CD4-positive, alpha-beta T cell treated with Interleukin-17A for 1 hour (primary cell): ENCODE measurements at regions not wholly inside any gene's neighbourhood (a gene's known extent, or its start where the extent isn't known, plus 50 kb on each side); places are given as distances from the start of the nearest gene placed in this dataset.

ENCODE experiments used
- DNase-seq: peaks from one replicate; pipeline ENCODE4 v3.0.0-alpha.2; 2020

DNA sequence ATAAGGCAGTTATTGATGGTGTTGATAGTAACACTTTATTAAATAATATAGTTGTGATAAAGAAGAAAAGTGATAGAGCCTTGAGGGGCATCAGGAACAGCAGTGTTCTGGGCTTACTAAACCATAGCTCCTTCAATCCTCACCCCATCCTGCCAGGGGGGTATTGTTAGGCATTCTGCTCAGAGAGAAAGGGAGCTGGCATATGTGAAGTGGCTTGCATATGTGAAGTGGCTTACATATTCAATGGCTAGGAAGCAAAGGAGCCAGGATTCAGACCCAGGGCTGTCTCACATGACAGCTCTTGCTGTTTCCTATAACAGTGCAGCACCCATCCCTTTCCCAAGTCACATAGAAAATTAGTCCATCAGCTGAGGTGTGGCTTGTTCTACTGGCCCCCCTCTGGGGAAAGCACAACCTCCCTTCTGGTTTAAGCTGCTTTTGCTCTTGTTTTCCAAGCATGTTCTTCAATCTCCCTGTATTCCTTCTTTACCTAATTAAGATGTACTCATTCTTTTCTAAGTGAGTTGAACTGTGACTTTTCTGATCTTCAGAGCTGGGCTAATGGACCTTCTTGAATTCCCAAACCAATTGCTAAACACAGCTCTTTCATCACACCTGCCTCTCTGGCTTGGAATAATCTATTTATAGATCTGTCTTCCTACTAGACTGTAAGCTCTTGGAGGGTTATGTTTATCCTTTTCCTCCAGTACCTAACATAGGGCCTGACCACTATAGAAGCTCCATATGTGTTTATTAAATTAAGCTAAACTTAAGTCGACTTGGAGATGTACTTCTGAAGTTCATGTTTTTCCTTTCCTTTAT is 108.7 kb upstream of the GLI3 start:
- DNase-seq, result no peak

DNA sequence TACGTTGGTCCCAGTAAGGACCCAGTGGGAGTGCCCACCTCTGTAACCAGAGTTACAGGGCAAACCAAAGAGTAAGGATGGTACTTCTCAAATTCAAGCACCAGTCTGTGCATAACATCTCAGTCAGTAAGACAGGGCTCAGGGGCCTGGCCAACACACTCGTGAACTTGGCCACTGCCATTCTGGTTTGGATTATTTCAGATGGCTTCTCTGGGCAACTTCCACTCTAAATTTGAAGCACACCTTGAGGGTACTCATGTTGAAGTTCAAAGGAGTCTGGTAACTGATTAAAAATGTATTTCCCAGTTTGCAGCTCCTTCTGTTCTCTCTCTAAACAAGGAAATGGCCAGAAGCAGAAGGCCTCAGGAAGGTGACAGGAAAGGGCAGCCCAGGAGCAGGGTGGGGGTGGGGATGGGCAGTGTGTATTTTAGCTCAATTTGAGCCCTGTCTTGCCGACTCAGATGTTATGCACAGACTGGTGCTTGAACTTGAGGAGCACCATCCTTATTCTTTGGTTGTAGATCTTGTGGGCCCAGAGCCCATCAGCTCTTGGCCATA is 107.3 kb upstream of the GLI3 start:
- no peak for DNase-seq

DNA sequence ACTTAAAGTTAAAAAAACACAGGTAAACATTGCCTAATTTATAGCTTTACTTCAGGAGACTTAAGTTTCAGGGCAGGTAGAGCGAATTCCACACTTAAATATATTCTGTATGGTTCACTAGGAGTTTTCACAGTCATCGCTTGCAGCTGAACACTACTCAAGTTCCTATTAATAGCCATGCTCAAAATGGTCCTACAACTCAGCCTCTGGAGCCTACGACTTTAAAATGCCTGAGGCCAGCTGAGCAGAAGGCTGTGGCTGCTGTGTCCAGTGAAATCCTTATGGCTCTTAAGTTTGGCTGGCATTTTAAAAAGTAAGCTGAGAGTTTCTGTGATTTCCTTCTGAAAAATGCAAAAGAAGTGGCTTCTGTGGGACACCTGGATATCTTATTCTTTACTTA is 105.4 kb upstream of the GLI3 start:
- no peak for DNase-seq

DNA sequence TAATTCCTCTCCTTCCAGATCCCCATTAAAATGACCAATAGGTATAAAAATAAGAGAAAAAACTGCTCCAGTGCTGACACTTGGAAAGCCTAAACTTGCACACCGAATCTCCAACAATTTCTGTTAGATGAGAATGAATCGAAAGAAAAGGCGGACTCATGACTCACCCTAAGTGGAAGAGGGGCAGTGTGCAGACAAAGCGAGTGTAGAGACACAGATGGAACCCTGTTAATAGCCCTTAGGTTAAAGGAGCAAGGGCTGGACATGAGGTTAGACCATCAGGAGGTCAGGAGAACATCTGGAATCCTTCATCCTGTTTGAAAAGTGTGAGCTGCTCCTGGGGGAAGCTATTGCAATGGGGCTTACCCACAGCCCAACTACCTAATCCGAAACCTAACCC is 103.4 kb upstream of the GLI3 start:
- DNase-seq, result no peak

DNA sequence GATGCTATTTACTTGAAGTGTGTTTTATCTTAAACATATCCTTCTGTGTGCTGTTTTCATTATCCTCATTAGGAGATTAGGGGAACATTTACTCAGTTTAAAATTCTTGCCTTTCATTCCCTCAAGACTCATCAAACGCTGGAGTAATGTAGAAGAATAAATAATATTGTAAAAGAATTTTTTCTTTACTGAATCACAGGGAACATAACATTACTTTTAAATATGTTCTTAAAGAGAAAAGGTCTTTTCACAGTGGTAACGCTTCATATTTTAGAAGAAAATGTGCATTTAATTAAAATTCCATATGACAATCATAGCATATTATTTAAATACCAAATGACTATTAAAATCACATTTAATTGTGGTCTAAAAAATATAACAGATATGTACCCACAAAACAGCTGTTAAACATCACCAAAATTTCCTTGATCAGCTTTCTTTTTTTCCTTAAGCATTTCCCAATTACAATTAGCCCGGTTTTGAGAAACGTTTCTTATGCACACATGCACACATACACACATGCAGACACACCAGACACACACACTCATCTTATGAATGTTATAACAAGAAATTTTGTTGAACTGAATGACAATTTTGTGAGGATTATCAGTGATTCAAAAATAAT is 102.0 kb upstream of the GLI3 start:
- no peak for DNase-seq

DNA sequence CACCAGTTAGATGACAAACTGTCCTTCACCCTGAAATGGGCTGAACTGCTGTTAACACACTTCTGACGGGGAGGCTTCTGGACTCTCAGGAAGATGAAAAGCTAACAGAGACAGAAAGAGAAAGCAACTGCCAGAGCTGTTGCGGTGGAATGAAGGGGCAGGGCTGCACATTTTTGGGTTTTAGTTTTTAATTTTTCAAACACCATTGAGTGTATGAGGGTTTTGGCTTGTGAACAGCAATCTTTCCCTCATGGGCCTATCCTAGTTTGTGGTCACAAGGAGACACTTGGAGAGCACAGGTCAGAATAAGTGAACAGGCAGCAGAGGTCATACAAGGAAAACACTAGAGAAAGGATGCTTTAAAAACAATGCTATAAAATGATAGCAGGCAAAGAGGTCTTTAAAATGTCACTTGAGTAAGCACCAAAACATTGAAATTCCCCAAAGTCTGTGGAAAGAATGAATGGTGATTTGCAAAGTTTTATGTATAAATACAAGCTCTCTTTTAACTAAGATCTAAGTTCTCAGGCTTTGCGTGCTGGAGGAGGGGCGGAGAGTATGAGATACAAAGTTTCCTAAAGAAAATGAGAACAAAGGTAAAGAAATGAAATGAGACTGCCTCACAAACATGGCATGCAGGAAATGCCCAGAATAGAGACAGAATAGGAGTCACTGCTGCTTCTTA is 101.4 kb upstream of the GLI3 start:
- DNase-seq, result no peak

DNA sequence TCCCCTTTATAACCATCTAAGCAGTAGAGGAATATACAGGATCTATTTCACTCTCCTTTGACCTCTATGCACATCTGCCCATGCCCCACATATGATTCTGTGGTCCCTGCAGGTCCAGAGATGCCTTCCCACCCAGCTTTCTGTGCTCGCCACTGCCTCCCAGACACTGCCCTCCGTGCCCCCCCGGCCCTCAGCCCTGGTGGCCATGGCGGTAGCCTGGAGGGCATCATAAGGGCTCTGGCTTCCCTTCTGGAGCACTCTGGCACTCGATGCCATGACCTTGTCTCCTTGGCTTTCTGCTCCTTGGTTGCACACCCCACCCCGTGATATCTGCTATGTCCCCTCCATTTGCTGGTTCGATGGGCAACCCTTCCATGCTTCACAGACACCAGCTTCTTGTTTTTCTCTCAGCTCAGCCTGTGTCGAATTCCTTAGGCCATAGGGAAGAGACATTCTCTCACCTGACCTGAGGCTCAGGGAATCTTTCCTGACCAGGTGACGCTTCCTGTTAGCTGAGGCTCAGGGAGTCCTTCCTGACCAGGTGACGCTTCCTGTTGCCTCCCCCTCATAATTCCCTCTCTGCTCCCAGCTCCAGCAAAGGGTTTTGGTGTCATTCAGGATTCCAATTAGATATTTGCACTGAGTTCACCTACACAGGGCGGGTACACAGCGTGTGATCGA is 100.4 kb upstream of the GLI3 start:
- DNase-seq, result no peak

DNA sequence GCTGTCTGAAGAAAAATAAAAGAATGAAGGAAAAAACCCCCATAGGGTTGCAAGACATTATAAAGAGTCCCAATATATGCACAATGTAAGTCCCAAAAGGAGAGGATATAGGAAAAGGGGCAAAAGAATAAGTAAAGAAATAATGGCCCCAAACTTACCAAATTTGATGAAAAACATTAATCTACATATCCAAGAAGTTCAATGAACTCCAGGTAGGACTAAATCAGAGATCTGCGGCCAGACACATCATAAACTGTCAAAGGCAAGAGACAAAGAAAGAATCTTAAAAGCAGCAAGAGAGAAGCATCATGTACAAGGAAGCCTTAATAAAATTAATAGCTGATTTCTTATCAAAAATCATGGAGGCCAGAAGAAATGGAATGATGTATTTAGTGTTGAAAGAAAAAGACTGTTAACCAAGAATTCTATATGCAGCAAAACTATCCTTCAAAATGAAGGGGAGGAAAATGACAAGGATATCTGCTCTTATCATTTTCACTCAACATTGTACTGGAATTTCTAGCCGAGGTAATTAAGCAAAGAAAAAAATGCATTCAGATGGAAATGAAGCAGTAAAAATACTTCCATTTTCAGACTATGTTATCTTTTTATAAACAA is 95.7 kb upstream of the GLI3 start:
- no peak for DNase-seq

DNA sequence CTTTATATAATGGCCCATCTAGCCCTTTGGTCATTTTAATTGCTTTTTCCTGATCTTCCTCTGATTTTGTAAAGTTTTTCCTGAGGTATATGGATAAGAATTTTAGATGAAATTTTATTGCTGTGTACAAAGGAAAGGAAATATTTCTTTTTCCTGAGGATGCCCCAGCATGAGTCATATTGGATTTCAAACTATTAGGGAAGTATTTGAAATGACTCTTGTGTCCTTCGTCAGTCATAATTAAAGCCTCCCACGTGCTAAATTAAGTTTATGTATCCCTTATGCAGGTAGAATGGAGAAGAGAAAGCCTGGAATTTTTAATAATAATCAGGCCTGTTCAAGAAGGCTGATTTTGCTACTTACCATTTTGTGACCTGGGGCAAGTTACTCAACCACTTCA is 82.6 kb upstream of the GLI3 start:
- DNase-seq, result no peak

DNA sequence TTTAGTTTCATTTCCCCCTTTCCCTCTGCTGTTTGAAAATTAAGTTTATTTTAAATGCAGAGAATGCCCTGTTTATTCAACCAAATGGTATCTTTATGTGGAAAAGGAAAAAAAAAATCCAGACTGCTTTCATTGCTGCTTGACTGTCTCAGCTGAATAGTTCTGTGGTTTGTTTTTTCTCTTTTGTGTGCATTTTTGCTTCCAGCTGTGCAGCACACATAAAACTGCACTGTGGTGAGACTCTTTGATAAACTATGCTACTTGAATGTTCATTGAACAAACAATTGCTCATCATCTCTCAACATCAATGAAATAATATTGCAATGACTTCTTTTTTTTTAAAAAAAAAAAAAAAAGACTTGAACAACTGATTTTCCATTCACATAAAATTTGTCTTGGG is 78.6 kb upstream of the GLI3 start:
- no peak for DNase-seq

DNA sequence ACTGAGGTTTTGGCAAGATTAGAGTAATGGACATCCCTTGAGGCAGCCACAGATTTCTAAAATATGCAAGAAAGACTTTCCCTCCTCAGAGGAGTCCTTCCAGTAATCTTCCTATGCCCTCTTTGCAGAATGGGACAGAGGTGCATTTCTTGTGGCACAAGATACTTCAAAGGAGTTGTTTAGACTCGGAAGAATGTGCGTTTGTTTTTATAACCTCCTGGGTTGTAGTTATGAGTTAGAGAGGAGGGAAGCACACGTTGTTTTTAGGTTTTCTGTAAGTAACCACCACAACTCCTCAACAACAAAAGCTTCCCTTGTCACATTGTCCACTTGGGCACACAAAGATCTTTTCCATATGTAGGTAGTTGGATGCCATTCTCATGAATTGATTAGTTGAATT is 78.1 kb upstream of the GLI3 start:
- no peak for DNase-seq

DNA sequence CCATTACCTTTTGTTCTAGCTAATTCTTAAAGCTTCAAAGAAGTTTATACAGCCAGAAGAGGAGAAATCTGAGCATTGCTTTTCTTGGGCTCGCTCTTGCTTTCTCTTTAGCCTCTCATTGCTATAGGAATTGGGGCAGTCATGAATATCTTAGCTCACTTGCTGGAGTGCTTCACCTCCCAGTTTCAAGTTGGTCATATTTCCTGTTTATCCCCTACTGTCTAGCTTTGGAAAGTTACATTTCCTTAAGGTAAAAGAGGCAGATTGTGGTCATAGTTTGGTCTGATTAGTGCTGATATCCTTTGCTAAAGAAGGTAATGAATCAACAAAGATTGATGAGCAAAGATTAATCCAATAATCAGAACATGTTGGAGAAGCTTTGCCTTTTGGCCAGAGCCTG is 77.7 kb upstream of the GLI3 start:
- DNase-seq, result no peak

DNA sequence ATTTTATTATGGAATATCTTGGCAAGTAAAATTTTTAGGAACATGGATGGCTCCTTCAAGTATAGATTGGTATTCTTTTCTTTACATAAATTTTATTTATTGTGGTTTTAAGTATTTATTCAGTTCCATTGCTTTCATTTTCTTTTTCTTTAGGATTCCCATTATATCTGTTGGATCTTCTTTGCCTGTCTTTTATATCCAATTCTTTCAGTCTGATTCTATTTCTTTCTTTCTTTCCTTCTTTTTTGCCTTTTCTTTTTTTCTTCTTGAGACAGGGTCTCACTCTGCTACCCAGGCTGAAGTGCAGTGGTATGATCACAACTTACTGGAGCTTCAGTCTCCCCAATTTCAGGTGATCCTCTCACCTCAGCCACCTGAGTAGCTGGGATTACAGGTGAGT is 74.2 kb upstream of the GLI3 start:
- no peak for DNase-seq

DNA sequence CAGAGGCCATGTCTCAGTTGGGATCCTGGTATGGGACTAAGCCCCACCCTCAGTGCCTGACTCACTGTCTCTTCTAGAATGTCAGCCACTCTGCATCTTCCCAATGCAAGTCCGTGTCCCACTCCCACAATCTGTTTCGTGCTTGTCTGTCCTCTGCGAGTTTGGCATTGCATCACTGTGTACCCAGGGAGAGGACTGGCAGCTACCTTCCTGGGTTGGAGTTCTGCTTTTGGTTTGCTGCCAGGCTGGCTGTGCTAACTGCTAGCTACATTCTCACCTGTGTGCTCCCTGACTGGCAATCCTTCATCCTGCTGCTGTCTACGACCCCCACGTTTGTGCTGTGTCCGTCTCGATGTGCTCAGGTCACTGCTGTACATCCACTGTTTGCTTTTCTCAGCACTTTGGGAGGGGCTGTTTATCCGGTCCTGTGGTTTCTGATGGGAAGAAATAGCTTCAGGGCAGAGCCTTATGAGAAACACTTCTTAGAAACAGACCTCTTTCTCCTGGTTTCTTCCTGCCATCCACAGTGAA is 56.0 kb upstream of the GLI3 start:
- no peak for DNase-seq

DNA sequence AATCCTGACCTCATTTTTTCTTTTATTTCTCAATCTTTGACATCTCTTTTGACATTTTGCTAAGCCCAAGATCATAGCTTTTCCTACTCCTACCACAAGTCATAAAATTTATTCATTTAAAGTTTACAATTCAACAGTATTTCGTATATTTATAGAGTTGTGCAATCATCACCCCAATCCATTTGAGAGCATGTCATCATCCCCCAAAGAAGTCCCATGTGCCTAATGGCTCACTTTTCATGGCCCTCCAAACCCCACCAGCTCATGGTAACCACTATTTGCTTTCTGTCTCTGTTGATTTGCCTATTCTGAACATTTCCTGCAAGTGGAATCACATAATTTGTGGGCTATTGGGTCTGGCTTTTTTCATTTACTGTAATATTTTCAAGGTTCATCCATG is 52.5 kb upstream of the GLI3 start:
- no peak for DNase-seq
